HEK293 (cell line): ENCODE measurements at regions not wholly inside any gene's neighbourhood (a gene's known extent, or its start where the extent isn't known, plus 50 kb on each side); places are given as distances from the start of the nearest gene placed in this dataset.

Experiments
- CTCF ChIA-PET: fragments of 350-600 bp; formaldehyde crosslinking; extraction: SDS; loops from one replicate; lab custom pipeline; 2021; ENCODE audit warnings: antibody characterized with exemption; lab: Yijun Ruan, JAX
- POLR2A ChIA-PET: fragments of 300-600 bp; formaldehyde crosslinking; extraction: SDS; loops from one replicate; lab custom pipeline; 2020; ENCODE audit warnings: antibody characterized with exemption, inconsistent platforms; lab: Yijun Ruan, JAX
- H3K27ac ChIP-seq: fragments of 200-500 bp; sonication (Bioruptor generic); 2 replicates; pipeline ENCODE4 v1.5.1; 2014; ENCODE audit warnings: low read depth, low read length, control low read depth, inconsistent platforms; ENCODE audit errors: extremely low read depth
- H3K36me3 ChIP-seq, 2 experiments: fragments of 200-500 bp in 1 of 2; sonication (Bioruptor generic) in 1 of 2; 1 replicate in 1 of 2; 2 replicates in 1 of 2; pipeline ENCODE4 v1.5.1; 2014 to 2017; ENCODE audit warnings: inconsistent platforms in 2 of 2, low read length in 2 of 2; ENCODE audit not compliant: control insufficient read depth in 2 of 2, insufficient read depth in 1 of 2
- H3K4me1 ChIP-seq: fragments of 200-500 bp; sonication (Bioruptor generic); 2 replicates; pipeline ENCODE4 v1.5.1; 2014; ENCODE audit warnings: mild to moderate bottlenecking, low read length, inconsistent platforms; ENCODE audit not compliant: control insufficient read depth, insufficient read depth
- H3K4me3 ChIP-seq: 2 replicates; pipeline ENCODE4 v1.5.1; 2011; ENCODE audit warnings: low read depth, mild to moderate bottlenecking, control low read depth, low read length, moderate library complexity
- H3K9me3 ChIP-seq: fragments of 200-500 bp; sonication (Bioruptor generic); 2 replicates; pipeline ENCODE4 v1.5.1; 2014; ENCODE audit warnings: low read depth, low read length, inconsistent platforms; ENCODE audit not compliant: control insufficient read depth, insufficient read depth
- FEZF1 ChIP-seq: fragments of 450-650 bp; formaldehyde crosslinking; IDR thresholded peaks from 2 replicates; pipeline ENCODE4 v1.5.1; 2016; ENCODE audit warnings: missing biosample characterization, missing genetic modification characterization
- PRDM1 ChIP-seq: fragments of 450-650 bp; formaldehyde crosslinking; IDR thresholded peaks from 2 replicates; pipeline ENCODE4; 2016; ENCODE audit warnings: missing biosample characterization, missing genetic modification characterization
- PRDM6 ChIP-seq: fragments of 450-650 bp; formaldehyde crosslinking; IDR thresholded peaks from 2 replicates; pipeline ENCODE4 v1.5.1; 2017; ENCODE audit warnings: missing biosample characterization, missing genetic modification characterization
- TCF7L2 ChIP-seq: IDR thresholded peaks from 2 replicates; pipeline ENCODE4 v1.6.1; 2011; ENCODE audit warnings: low read depth, mild to moderate bottlenecking, inconsistent platforms, low read length, moderate library complexity, borderline replicate concordance
- ZBTB44 ChIP-seq: fragments of 450-650 bp; IDR thresholded peaks from 2 replicates; pipeline ENCODE4 v1.5.1; 2018; ENCODE audit warnings: missing biosample characterization, mild to moderate bottlenecking, missing genetic modification characterization
- ZFHX2 ChIP-seq: fragments of 450-650 bp; formaldehyde crosslinking; conservative IDR thresholded peaks from 2 replicates; pipeline ENCODE4 v1.5.1; 2016; ENCODE audit warnings: missing biosample characterization, missing genetic modification characterization
- ZNF266 ChIP-seq: fragments of 450-650 bp; formaldehyde crosslinking; IDR thresholded peaks from 2 replicates; pipeline ENCODE4 v1.5.1; 2016; ENCODE audit warnings: missing biosample characterization, missing genetic modification characterization, low read depth
- ZNF37A ChIP-seq: fragments of 450-650 bp; IDR thresholded peaks from 2 replicates; pipeline ENCODE4 v1.5.1; 2018; ENCODE audit warnings: missing biosample characterization, missing genetic modification characterization
- ZNF473 ChIP-seq: fragments of 450-650 bp; formaldehyde crosslinking; IDR thresholded peaks from 2 replicates; pipeline ENCODE4 v1.5.1; 2017; ENCODE audit warnings: missing biosample characterization, missing genetic modification characterization
- ZNF610 ChIP-seq: fragments of 450-650 bp; formaldehyde crosslinking; IDR thresholded peaks from 2 replicates; pipeline ENCODE4 v1.5.1; 2016; ENCODE audit warnings: missing biosample characterization, missing genetic modification characterization, borderline replicate concordance
- ZNF670 ChIP-seq: fragments of 450-650 bp; formaldehyde crosslinking; IDR thresholded peaks from 2 replicates; pipeline ENCODE4 v1.5.1; 2016; ENCODE audit warnings: missing biosample characterization, missing genetic modification characterization, low read depth

GRCh38 chr9:87319656-87320055 lies 178.0 kb upstream of the DAPK1 start (continued):
- TF ChIP-seq ZFHX2 (tag by site-specific recombination) (no peak), ZNF473 (tag by site-specific recombination) (no peak), FEZF1 (tag by site-specific recombination) (no peak), TCF7L2 (no peak)

GRCh38 chr9:87320146-87320884 lies 177.4 kb upstream of the DAPK1 start:
- POLR2A ChIA-PET: interaction anchor here (1.1 kb wide), 1 partner anchor 374 kb away, joined by 3 read pairs; the partner anchor contains the start of gene GAS1
- no peak overlapping the region for H3K27ac ChIP-seq
- no peak overlapping the region for H3K4me3 ChIP-seq
- CTCF ChIA-PET: interaction anchor here (0.7 to 5.8 kb wide), 3 partner anchors 25 to 886 kb away, joined by 3 to 58 read pairs (median 3); no protein-coding TSS in a partner anchor
- no peaks in the 10 kb centered on the region for H3K9me3 ChIP-seq
- no peaks in the 10 kb centered on the region for H3K36me3 ChIP-seq
- H3K4me1 ChIP-seq: no peaks in the 10 kb centered on the region
- TF ChIP-seq ZNF610 (tag by site-specific recombination): peak; percentile 93
- no peak for TF ChIP-seq ZNF670

- no peak overlapping the region for H3K4me3 ChIP-seq
These were observed 174.6 kb upstream of the DAPK1 start for GRCh38 chr9:87322840-87323635.

GRCh38 chr9:87323928-87324327 lies 173.7 kb upstream of the DAPK1 start:
- POLR2A ChIA-PET: no interaction called here
- Histone ChIP-seq H3K27ac (no peak overlapping the region), H3K36me3 (no peaks in the 10 kb centered on the region), H3K4me1 (no peaks in the 10 kb centered on the region), H3K9me3 (no peaks in the 10 kb centered on the region), H3K4me3 (no peak overlapping the region)
- CTCF ChIA-PET: interaction anchor here (0.6 to 5.8 kb wide), 16 partner anchors 14 to 909 kb away, joined by 3 to 58 read pairs (median 6); partner anchors contain the start of gene GAS1
- TF ChIP-seq ZNF266 (tag by site-specific recombination) (no peak), PRDM1 (tag by site-specific recombination) (0 out of 2 replicates have a peak, but pooled peaks have one; percentile 40), ZBTB44 (no peak)

More at GRCh38 chr9:87322840-87323635, 174.6 kb upstream of the DAPK1 start:
- ChIA-PET CTCF (interaction anchor here (0.6 to 5.8 kb wide), 17 partner anchors 45 to 908 kb away, joined by 3 to 58 read pairs (median 5); partner anchors contain the start of gene GAS1), POLR2A (no interaction called here)
- no peak overlapping the region for H3K27ac ChIP-seq
- H3K36me3 ChIP-seq: no peaks in the 10 kb centered on the region
- no peaks in the 10 kb centered on the region for H3K4me1 ChIP-seq
- no peaks in the 10 kb centered on the region for H3K9me3 ChIP-seq
- peak; percentile 67; the same call in 1 of the 2 replicates for TF ChIP-seq PRDM6 (tag by site-specific recombination)
- TF ChIP-seq ZNF37A (tag by site-specific recombination): no peak
